Pancreas (tissue), 10 donors: ENCODE measurements at regions not wholly inside any gene's neighbourhood (a gene's known extent, or its start where the extent isn't known, plus 50 kb on each side); places are given as distances from the start of the nearest gene placed in this dataset.

ENCODE experiments used
- ATAC-seq, 4 donors: fragments of 200-7000 bp; cut with Tn5 transposase; one replicate each; pipeline versions ENCODE4 v1.8.0 to v1.9.1; 2020; ENCODE audit warnings: mild to moderate bottlenecking in 4 of 4, moderate library complexity in 4 of 4
- DNase-seq, 6 donors: peaks; one replicate each; pipeline ENCODE4 v3.0.0-alpha.2; 2020
- FAIRE-seq: peaks from 2 replicates; lab custom pipeline; 2012; peaks lifted over from hg19 to GRCh38; lab: Jason Lieb, UNC
- H3K27ac ChIP-seq, 4 donors: fragments of 200-600 bp; sonication (generic); 1 replicate in 3 of 4; 2 replicates in 1 of 4; pipeline versions ENCODE4 v1.5.0 to v1.8.0; 2020
- H3K27me3 ChIP-seq, 4 donors: fragments of 200-600 bp; one replicate each; pipeline ENCODE4 v1.8.0; 2021
- H3K36me3 ChIP-seq, 3 donors: fragments of 200-600 bp; sonication (generic) in 1 of 3; one replicate each; pipeline versions ENCODE4 v1.5.0 to v1.8.0; 2020 to 2021
- H3K4me1 ChIP-seq, 3 donors: fragments of 200-600 bp; one replicate each; pipeline ENCODE4 v1.8.0; 2021
- H3K4me3 ChIP-seq, 4 donors: fragments of 200-600 bp; sonication (generic) in 2 of 4; one replicate each; pipeline versions ENCODE4 v1.5.0 to v1.8.0; 2020 to 2021
- H3K9me3 ChIP-seq, 4 donors: fragments of 200-600 bp; one replicate each; pipeline ENCODE4 v1.8.0; 2021
- CTCF ChIP-seq, 4 donors: fragments of 200-600 bp; sonication (generic) in 3 of 4; IDR thresholded peaks; one replicate each; pipeline versions ENCODE4 v1.5.0 to v1.8.0; 2021; ENCODE audit warnings: antibody characterized with exemption in 4 of 4
- WGBS, 2 donors: extraction: QIAGEN DNeasy Blood & Tissue Kit; methylation state at CpG; one replicate each; pipeline ENCODE4 v1.1.7; 2013; 5-methylcytosine and 5-hydroxymethylcytosine counted together
- intact Hi-C, 3 donors: fragments of 100-400 bp; cut with DNase I; formaldehyde crosslinking; loops; one replicate each; pipeline versions ENCODE4 v1.11.1 to v1.14.2; 2022
- donor health status: healthy with polysubstance abuse.
- donor health status: DM: no; HTN: no; CAD: no; lungs with moderate emphysema.
- donor health status: DM: no; HTN: no; CAD: no.
- donor health status: control.
- donor health status: control.
- donor health status: Bipolar disorder and iron deficiency.
- donor health status: DM: yes; HTN: yes; CAD: no.
- donor health status: DM: no; HTN: no; CAD: no.
- donor health status: DM: no; HTN: no; CAD: no.
- donor health status: DM: yes; HTN: yes; CAD: no.

- no peak for FAIRE-seq
- ATAC-seq = peak in 3 of 4 donors; percentile 80 to 83 (median 82)
- peak in 1 of 6 donors; percentile 15 for DNase-seq
- Histone ChIP-seq H3K27me3 (no peaks in the 10 kb centered on the region), H3K36me3 (no peaks in the 10 kb centered on the region), H3K9me3 (no peaks in the 10 kb centered on the region), H3K4me1 (no peaks in the 10 kb centered on the region), H3K4me3 (no peak overlapping the region), H3K27ac (no peak overlapping the region)
- WGBS, 2 donors = 18 to 29% methylated on average over 3 of the region's 3 CpGs
- TF ChIP-seq CTCF (IDR thresholded peaks at IDR 0.05) = peak in 1 of 4 donors; percentile 16
- intact Hi-C loops = no loop called here
These were observed 94.6 kb downstream of the ZPLD1 start for GRCh38 chr3:102529452-102529851.

GRCh38 chr3:102530415-102531181 is 95.8 kb downstream of the ZPLD1 start:
- Histone ChIP-seq H3K9me3 (no peaks in the 10 kb centered on the region), H3K4me1 (no peaks in the 10 kb centered on the region), H3K27ac (no peak overlapping the region), H3K27me3 (no peaks in the 10 kb centered on the region), H3K4me3 (no peak overlapping the region), H3K36me3 (no peaks in the 10 kb centered on the region)
- no peak for ATAC-seq
- no peak for TF ChIP-seq CTCF (IDR thresholded peaks at IDR 0.05)
- DNase-seq = no peak
- WGBS, 2 donors = 66 to 75% methylated on average over 4 of the region's 4 CpGs
- intact Hi-C loops = loop anchor here in 2 of 3 donors (5.0 to 10.0 kb wide), 2 partner anchors 298 to 726 kb away; no protein-coding TSS in a partner anchor
- no peak for FAIRE-seq

GRCh38 chr3:102531686-102532085 is 96.9 kb downstream of the ZPLD1 start:
- Histone ChIP-seq H3K27ac (no peak overlapping the region), H3K4me1 (peaks cover 0 to 3% (median 0%) of the 10 kb centered on the region in 3 donors), H3K27me3 (no peaks in the 10 kb centered on the region), H3K36me3 (no peaks in the 10 kb centered on the region), H3K9me3 (no peaks in the 10 kb centered on the region), H3K4me3 (no peak overlapping the region)
- intact Hi-C loops = loop anchor here in 2 of 3 donors (5.0 to 10.0 kb wide), 2 partner anchors 299 to 727 kb away; no protein-coding TSS in a partner anchor
- TF ChIP-seq CTCF (IDR thresholded peaks at IDR 0.05) = no peak
- ATAC-seq (no peak), DNase-seq (no peak), FAIRE-seq (no peak)

GRCh38 chr3:102532901-102533300 is 98.1 kb downstream of the ZPLD1 start:
- FAIRE-seq (no peak), DNase-seq (no peak), ATAC-seq (no peak)
- Histone ChIP-seq H3K9me3 (no peaks in the 10 kb centered on the region), H3K4me3 (no peak overlapping the region), H3K27me3 (no peaks in the 10 kb centered on the region), H3K27ac (no peak overlapping the region), H3K4me1 (peaks cover 0 to 5% (median 0%) of the 10 kb centered on the region in 3 donors), H3K36me3 (no peaks in the 10 kb centered on the region)
- WGBS, 2 donors = 71 to 75% methylated on average over 3 of the region's 3 CpGs
- no peak for TF ChIP-seq CTCF (IDR thresholded peaks at IDR 0.05)
- intact Hi-C loops = loop anchor here in 2 of 3 donors (5.0 to 10.0 kb wide), 2 partner anchors 301 to 728 kb away; no protein-coding TSS in a partner anchor

GRCh38 chr3:102533784-102534183 is 99.0 kb downstream of the ZPLD1 start:
- no peaks in the 10 kb centered on the region for H3K9me3 ChIP-seq
- no peak for FAIRE-seq
- TF ChIP-seq CTCF (IDR thresholded peaks at IDR 0.05) = no peak
- H3K4me3 ChIP-seq = no peak overlapping the region
- no peak for DNase-seq
- intact Hi-C loops = loop anchor here in 2 of 3 donors (5.0 to 10.0 kb wide), 2 partner anchors 301 to 729 kb away; no protein-coding TSS in a partner anchor
- WGBS, 2 donors = 60 to 65% methylated on average over 4 of the region's 4 CpGs
- ATAC-seq = no peak
- H3K36me3 ChIP-seq = no peaks in the 10 kb centered on the region
- no peaks in the 10 kb centered on the region for H3K27me3 ChIP-seq
- peaks cover 0 to 5% (median 0%) of the 10 kb centered on the region in 3 donors for H3K4me1 ChIP-seq
- no peak overlapping the region for H3K27ac ChIP-seq
